ENCODE measurements at regions not wholly inside any gene's neighbourhood (a gene's known extent, or its start where the extent isn't known, plus 50 kb on each side); places are given as distances from the start of the nearest gene placed in this dataset.

DNA sequence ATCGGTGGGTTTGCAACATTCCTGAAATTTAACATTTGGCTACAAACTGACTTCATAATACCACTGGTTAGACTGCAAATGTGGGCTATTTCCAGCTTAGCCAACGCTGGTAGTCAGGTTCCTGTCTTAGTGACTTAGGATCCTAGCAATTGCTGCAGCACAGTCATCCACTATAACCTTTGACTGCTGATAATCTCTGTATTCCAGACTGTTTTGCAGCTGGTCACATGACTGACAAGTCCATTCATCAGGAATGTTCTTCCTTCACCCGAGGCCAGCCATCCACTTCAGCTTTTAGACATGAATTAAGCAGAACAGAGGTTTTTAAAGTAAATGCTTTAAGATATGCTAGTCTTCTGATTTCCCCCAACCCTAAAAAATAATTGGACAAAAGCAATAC, 425.9 kb upstream of the MPDZ start:
- DNase-seq: no peak

DNA sequence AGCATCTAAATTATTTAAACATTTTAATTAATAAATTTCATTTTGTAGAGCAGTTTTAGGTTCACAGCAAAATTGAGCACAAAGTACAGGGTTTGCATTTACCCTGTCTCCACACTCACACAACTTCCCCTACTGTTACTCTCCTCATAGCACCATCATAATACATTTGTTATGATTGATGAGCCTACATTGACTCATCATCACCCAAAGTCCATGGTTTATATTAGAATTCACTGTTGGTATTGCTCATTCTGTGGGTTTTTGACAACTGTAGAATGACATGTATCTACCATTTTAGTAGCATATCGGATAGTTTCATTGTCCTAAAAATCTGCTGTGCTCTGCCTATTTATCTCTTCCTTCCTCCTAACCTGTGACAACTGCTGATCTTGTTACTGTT, 411.1 kb upstream of the MPDZ start:
- no peak for DNase-seq

GRCh38 chr9:13689925-13690324, 410.4 kb upstream of the MPDZ start:
- no peak for DNase-seq

- no peak for DNase-seq
Measured at GRCh38 chr9:13688990-13689600, 409.6 kb upstream of the MPDZ start.

DNA sequence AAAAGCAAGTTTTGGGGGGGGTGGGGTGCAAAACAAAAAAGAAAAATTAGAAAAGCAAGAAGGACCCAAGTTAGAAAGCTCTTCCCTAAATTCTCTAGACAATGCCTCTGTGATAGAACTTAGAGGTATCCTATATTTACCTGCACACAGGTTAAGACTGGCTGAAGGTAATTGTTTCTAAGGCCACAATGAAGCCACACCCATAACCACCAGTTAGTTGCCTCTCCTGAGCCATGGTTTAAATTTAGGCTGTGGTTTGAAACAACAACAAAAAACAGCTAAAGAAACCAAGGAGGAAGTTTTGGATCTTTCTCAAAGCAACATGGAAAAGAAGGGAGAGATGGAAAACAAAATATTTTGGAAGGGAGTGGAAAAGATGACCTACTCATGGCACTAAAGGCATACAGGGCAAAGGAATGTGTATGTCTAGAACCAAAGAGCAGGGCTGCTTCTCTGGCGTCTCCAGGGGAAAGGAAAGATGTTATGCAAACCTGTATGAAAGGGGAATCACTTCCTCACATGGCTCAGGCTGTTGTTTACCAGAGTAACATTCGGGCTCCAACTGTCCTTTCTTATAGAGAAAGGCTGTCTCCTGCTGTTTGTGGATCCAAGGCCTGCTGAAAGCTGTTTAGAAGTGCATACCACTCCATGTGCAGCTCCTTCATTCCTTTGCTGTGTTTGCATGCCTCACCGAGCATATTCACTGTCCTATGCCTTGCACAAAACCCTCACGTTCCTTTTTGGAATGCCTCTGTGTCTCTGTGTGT, 408.9 kb upstream of the MPDZ start:
- no peak for DNase-seq

GRCh38 chr9:13684656-13685055, 405.2 kb upstream of the MPDZ start:
- DNase-seq: no peak

DNA sequence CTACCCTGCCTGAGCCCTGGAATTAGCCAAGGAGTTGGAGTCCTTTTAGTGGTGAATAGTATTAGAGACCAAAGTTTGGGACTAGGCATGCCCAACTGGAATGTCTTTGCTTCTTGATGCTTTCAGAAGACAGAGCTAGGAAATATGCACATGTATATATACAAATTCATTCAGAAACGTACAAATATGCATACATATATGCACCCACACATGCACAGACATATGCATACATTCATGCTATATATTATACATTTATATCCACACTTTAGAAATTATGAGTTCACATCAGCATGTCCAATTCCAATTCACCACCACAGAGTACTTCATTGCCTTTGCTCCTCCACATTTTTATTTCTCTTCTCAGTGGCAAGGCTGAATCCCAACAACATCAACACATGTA, 398.3 kb upstream of the MPDZ start:
- DNase-seq: no peak

DNA sequence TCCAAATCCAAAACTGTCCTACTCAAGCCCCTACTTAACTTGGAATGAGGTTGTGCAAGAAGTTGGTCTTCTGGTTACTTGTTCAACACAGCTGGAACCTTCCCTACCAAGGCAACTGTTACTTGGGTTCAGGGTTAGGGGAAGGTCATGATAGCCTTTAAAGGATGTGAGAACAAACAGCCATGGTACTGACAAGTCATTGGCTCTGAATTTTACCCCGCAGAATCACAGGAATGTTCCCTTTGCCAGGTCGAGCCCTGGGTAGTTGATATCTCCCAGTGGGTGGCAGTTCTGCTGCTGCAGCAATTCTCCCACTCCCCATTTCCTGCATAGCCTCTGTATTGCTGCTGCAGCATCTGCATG, 396.1 kb upstream of the MPDZ start:
- no peak for DNase-seq

DNA sequence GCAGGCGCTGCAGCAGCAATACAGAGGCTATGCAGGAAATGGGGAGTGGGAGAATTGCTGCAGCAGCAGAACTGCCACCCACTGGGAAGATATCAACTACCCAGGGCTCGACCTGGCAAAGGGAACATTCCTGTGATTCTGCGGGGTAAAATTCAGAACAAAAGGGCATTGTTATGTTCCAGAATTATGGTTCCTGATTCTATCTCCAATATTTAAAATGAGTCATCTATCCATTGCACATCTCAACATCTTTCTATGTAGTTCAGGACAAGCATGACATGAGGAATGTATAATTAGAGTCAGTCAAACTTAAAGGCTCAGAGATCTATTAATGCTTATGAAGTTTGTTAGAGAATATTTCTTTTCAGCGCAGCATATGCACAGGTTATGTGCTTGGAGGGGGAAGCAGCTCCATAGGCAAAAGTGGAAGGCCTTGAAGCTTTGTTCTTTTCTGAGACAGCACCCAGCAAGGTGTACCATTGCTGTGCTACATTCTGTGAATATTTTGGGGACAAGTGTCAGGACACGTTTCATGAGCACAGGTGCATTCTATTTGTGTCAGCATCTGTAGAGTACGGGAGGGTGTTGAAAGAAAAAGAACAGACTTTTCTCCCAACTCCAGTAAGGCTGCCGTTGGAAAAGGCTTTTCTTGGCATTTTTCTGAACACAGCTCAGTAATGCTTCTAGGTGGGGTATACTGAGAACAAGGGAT, 395.6 kb upstream of the MPDZ start:
- DNase-seq: no peak

DNA sequence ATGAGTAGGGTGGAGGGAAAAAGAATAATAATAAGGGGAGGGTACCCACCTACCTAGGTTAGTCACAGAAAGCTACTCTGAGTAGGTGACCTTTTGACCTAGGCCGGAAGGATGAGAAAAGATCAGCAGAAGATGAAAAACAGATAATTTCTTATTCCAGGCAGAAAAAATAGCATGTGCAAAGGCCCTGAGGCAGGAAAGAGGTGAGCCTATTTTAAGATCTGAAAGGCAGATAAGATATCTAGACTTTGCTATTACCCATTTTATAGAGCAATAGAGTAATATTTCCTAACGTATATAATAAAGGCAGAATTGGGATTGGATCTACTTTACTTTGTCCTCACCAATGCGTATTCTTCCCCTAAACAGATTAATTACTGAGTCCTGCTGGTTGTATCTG, 393.9 kb upstream of the MPDZ start:
- DNase-seq: no peak

GRCh38 chr9:13665418-13666066, 386.1 kb upstream of the MPDZ start:
- DNase-seq: no peak

DNA sequence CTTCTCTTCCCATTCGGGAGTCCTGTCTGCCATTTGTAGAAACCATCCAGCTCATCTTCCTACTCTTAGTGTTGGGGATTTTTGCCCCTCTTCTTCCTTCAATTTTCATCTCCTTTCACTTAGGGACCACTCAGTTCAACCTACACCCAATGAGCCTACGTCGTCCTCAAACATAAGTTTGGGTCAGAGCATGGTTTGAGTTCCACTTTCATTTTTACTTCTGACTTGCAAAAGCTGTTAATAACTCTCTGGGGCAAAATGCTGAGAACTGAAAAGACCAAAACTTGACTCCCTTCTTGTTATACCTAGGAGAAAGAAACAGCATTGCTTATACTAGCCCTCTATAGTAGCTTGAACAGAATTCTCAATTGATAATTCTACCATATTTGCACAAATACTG, 381.5 kb upstream of the MPDZ start:
- no peak for DNase-seq

DNA sequence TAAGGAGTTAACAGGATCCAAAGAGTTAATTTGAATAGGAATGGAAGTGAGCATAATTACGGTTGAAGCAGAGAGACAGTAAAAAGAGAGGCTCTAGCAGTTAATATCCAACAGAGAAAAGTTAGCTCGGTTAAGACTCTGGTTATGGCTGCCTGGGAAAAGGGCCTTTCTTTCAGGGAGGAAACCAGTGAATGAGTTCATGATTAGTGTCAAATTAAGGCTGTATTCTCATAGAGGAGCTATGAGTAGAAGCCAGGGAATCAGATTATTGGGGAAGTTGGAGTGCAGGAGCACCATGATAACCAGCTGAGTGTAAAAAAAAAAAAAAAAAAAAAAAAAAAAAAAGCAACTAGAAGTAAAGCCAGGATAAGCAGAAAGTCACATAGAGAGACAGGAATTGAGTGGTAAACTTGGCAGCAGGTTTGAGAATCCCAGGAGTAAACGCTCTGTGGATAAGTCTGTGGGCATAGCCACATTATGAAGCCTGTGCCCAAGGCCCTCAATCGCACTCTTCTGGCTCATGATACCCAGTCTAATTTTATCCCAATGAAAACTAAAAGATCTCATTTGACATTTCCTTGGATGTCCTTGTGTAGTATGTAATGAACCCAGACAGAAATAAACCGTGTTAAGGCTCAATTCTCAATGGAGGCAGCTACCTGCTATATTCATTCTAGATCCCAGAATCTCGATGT, 372.6 kb upstream of the MPDZ start:
- DNase-seq: no peak

GRCh38 chr9:13651526-13651925, 372.0 kb upstream of the MPDZ start:
- no peak for DNase-seq

- no peak for DNase-seq
Measured at GRCh38 chr9:13648676-13649075, 369.2 kb upstream of the MPDZ start.

DNA sequence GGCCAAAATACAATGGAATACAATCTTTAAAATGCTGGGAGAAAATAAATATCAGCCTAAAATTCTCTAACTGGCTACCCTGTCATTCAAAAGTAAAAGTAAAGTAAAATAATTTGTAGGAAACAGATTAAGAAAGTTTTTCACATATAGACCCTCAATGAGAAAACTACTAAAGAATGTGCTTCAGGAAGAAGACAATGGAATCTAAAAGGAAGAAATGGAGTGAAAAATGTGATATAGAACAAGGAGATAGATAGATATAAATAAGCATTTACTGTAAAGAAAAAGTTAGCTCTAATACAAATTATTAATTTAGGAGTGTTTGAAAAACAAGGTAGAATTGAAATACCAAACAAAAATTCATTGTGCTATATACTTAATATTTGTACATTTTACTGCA, 368.6 kb upstream of the MPDZ start:
- no peak for DNase-seq

DNA sequence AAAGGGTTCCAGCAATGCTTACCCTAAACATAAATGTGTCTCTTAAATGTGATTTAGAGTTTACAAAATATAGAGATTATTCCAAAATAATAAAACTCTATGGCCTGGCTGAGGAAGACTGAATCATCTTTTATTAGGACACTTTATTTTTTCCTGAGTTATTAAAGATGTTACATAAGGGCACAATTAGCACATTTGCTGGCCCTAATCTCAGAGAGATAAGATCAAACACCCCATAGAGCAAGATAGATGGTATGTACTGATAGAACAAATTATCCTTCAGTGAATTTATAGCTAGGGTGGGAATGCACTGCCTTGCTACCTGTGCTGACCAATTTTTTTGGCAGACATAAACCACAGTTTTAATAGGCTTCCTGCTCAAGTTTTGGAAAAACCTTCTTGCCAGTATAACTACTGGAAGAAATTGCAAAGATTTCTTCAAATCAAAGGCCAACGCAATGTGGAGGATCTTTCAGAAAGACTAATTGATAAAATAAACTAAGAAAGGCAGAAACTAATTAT, 367.1 kb upstream of the MPDZ start:
- no peak for DNase-seq

- no peak for DNase-seq
Measured at GRCh38 chr9:13645557-13645956, 366.1 kb upstream of the MPDZ start.

GRCh38 chr9:13644675-13645074, 365.2 kb upstream of the MPDZ start:
- DNase-seq: no peak

- DNase-seq: no peak
Measured at GRCh38 chr9:13642646-13643045, 363.2 kb upstream of the MPDZ start.

- no peak for DNase-seq
Measured at GRCh38 chr9:13629067-13629466, 349.6 kb upstream of the MPDZ start.

DNA sequence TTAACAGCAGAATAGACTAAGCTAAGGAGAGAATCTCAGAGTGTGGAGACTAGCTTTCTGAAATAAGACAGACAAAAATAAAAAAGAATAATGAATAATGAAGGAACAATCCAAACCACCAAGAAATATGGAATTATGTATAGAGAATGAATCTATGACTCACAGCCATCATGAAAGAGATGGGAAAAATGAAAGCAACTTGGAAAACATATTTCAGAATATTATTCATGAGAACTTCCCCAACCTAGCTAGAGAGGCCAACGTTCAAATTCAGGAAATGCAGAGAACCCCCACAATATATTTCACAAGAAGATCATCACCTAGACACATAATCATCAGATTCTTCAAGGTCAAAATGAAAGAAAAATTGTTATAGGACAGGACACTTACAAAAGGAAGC, 349.0 kb upstream of the MPDZ start:
- DNase-seq: no peak

GRCh38 chr9:13627502-13627901, 348.0 kb upstream of the MPDZ start:
- DNase-seq: no peak

All from CD4-positive, alpha-beta T cell treated with Interferon alpha-2 for 1 hour (primary cell).